HG03457 (cell line): ENCODE measurements at regions not wholly inside any gene's neighbourhood (a gene's known extent, or its start where the extent isn't known, plus 50 kb on each side); places are given as distances from the start of the nearest gene placed in this dataset.
"Not testable (repeated sequence)": the region's sequence is repeated elsewhere in the genome, so short reads cannot be mapped to it uniquely, and the experiment has no call there.

ENCODE experiments used
- ATAC-seq: cut with Tn5 transposase; IDR thresholded peaks from one replicate; pipeline ENCODE4 v1.9.1; 2021; ENCODE audit warnings: moderate number of reproducible peaks; ENCODE audit not compliant: unreplicated experiment

DNA sequence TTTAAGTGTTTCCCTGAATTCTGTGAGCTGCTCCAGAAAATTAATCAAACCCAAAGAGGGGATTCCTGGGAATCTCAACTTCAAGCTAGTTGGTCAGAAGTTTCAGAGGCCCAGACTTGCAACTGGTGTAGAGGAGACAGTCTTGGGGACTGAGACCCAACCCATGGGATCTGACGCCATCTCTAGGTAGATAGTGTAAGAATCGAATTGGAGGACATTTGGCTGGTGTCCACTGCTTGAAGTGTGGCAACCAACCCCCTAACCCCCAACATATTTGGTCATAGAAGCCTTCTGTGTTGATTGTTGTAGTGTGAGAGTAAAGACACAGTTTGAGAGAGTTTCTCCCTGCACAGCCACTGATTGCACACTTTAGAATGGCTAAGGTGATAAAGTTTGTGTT is 103.5 kb upstream of the CARMIL1 start:
- ATAC-seq = no peak

DNA sequence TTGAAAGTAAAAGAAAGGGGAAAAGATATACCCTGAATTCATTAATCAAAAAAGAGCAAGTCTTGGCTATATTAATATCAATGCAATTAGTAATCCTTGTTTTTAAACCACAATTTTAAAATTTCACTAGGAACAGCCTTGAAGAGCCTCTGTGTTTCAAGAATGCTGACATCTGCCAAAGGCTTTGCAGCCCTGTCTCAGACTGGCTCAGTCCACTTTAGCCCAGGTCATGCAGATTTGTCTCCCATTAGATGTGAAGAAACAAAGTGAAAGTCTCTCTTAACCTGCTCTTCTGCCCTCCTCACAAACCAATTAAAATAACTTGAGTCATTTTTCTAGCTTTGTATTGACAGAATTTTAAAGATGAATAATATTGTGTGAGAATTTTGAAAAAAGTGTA is 102.7 kb upstream of the CARMIL1 start:
- ATAC-seq = no peak

DNA sequence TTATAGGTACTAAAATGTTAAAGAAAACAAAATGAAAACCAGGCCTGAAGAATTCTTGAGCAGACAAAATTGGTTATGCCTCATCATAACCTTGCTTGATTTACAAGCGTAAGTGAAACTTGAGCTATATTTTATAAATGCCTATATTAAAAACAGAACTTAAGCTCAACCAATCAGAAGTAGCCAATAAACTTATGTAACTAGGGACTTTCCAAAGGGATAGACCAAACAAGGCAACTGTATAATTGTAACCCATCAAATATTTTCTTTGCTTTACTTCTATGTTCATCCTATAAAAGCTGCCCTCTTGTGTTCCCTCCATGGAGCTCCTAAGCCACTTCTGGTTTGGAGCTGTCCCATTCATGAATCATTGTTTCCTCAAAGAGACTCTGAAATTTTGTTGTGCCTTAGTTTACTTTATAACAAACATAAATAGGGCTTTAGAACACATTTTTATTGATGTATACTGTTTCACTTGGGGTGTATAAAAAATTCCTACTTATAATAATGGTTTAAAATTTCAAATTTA is 101.6 kb upstream of the CARMIL1 start:
- no peak for ATAC-seq

DNA sequence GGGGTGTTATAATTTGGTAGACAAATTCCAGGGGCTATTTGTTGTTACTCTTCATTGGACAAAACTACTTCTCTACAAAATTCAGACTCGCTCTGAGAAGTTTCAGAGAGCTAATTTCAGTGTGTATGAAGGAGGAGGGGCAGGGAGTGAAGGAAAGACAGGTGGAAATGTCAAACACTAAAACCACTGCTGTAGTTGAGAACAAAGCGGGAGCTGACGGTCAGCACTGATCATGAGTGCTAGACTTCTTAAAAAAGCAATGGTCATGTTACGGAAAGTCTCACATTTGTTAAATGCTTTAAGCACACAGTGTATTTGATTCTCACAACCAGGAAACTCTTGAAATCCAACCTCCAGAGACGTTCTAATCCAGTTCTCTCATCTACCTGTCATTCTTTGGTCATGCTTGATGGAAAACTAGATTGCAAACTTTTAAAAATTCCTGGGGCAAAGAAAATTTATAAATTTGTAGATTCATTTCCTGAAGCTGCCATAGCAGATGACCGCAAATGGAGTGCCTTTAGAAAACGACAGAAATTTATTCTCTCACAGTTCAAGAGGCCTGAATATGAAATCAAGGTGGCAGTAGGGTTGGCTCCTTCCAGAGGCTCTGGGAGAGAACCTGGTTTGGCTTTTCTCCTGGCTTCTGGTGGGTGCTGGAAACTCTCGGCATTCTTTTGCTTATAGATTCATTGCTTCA is 100.7 kb upstream of the CARMIL1 start:
- ATAC-seq = no peak

DNA sequence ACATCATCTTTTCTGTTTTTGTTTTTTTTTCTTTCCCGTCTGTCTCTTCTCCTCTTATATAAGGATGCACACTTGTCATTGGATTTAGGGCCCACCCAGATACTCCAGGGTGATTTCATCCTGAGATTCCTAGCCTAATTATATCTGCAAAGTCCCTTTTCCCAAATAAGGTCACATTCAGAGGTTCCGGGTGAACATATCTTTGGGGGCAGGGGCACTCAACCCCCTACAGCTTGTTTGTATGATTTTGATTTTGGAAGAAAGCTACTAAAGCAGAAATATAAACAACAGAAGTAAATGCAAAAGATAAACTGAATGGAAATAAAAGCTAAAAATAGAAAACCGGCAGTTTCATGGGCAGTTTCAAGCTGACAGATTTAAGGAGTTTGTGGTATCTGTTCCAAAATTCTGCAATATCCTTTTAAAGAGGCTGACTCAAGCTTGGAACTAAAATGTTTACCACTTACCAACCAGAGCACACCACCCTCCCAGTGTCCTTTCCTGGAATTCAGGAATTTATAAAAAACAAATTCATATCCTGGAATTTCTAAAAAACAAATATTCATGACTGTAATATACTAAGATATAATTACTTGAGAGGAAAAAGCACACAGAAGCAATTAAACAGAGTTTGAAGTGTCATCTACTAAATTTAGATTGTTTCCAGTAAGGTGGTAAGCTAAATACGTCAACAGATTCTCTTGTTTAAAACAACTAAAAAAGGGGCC is 100.0 kb upstream of the CARMIL1 start:
- ATAC-seq = no peak

DNA sequence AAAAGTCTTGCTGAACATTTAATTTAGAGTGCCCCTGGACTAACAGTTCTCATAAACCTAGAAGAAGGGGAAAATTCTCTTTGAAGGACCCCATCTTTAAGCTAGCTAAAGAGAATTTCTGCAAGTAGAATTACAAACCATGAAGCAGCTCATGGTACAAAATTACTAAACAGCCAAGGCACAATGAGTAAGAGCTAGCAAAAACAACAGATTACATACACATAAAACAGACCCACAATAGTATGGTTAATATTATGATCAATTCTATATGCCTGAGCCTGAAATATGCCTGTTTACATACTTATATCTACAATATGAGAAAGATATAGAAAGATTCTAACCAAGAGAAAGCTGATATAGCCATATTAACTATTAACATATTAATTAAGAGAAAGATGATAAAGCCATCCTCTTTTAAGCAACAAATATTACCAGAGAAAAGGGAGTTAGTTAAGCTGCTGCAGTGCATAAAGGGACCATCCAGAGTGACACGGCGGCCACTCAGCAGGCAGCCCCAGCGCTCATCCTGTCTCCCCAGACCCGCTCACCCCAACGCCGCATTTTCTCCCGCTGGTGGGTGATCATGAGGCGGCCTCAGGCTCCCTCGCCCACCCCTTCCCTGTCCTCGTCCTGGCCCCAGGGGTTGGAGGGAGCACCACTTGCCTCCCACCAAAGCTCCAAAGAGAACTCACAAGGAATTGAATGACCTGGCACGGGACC is 98.4 kb upstream of the CARMIL1 start:
- ATAC-seq = no peak

DNA sequence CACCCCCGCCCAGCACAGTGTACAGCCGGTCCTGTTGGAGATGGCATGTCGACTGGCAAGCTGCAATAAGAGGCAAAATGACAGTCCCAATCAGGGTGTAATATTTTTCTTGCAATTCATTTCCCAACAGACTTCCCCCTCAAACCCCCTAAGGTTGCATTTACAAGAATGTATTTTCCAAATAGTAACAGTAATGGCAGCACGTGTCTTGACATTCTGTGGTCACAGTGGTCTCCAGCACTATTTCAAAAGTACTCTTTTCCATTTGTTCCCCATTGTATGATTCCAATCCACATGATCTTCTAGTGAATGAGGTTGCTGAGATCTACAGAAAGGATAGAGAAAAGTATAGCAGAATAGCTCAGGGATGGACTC is 97.8 kb upstream of the CARMIL1 start:
- no peak for ATAC-seq

DNA sequence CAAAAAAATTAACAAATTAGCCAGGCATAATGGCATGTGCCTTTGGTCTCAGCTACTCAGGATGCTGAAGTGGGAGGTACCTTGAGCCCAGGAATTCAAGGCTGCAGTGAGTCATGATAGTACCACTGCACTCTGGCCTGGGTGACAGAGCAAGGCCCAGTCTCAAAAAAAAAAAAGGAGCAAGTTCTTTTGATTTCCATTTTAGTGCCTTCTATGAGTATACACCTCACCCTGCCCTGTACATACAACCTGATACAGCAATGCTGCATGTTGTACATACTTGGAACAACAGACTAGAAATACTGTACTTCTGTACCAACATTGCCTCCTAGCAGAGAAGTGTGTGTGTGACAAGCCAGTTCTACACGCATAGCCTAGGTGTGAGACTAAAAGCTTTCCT is 97.3 kb upstream of the CARMIL1 start:
- ATAC-seq = no peak

DNA sequence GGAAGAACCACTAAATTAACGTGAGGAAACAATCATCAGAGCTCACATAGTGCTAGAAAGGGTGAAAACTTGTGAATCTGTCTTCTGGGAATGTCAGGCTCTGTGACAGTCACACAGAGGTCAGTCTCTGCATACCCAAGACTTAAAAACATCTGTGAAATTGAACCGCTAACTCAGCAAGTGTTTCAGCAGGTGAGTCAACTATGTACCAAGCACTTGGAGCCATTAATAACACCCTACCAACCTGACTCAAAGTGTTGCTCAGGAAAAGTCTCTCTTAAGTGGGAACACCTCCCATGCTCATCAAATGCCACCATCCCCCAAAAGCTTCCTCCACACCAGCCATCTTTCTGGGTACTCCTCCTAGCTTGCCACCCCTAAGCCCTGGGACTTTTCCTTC is 92.3 kb upstream of the CARMIL1 start:
- no peak for ATAC-seq

DNA sequence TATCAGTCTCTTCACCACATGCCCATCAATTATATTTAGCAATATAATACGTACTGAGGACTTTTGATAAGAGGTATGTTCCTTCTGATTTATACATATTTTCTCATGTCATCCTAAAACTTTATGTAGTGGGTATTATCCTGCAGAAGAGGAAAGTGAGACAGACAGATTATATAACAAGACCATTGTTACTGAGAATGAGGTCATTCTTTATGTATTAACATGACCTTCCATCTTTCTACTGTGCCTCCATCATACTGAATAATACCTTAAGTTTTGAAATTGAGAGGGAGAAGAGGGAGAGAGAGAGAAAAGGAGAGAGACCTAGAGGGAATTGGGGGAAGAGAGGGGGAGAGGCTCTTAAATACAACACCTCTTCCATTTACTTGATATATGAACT is 90.9 kb upstream of the CARMIL1 start:
- ATAC-seq = no peak

DNA sequence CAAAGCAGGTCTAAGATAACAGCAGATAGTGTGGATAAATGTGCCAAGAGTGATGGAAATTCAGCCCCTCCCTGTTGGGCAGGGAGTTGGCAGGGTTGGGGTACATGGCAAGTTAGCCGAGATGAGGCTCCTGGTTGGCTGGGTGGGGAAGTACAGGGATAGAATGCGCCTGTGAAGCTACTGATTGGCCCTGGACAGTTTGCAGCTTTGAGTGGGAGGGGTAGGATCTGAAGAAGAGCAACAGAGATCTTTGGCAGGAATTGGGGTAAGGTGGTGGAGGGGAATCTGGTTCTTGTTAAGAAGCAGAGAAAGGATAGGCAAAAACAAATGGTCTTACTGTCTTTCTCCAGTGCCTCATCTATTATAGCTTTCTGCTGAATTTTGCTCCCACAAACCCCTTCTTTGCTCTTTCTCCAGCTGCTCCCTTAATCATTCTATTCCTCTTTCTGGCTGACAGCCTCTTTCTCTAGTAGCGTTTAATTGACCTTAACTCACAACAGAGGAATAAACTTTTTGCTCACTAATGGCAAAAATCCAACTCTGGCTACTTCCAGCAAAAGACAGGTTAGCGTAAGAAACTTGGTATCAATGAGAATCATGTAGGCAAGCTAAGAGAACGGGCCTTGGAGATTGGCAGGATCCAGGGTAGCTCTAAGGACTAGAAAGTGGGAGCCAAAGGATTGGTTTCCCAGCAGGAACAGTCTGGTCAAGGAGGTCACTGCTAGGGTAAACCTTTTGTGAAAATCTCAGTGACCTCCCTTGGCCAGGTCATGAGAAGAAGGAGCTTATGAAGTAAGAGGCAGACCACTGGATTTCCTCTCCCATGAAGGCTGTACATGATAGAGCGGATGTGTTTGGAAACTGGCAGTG is 86.3 kb upstream of the CARMIL1 start:
- no peak for ATAC-seq

DNA sequence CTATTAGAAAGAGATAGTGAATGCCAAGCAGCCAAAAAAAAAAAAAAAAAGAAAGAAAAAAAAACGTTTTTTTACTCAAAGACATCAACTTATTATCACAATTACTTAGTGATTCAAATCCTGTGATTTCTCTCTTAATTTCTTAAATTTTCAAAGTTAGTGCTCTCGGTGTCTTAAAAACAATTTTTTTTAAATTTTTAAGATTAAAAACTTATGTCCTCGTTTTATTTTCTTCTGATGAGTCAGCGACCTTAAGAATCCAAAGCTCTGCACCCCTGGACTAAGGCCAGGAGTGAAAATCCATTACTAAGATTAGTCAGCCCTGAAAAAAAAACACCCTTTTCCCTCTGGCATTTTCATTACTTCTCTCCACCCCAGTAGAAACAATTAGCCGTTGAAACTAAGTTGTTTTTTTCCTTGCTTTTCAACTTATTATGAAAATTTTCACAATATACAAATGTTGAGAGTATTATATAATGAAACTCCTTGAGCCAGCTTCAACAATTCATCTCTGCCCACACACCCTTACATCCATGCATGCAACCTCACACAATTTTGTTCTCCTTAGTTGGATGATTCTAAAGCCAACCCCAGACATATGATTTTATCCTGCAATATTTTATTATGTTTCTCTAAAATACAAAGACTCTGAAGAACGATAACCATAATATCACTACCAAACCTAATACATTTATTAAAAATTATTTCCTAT is 85.6 kb upstream of the CARMIL1 start:
- no peak for ATAC-seq

DNA sequence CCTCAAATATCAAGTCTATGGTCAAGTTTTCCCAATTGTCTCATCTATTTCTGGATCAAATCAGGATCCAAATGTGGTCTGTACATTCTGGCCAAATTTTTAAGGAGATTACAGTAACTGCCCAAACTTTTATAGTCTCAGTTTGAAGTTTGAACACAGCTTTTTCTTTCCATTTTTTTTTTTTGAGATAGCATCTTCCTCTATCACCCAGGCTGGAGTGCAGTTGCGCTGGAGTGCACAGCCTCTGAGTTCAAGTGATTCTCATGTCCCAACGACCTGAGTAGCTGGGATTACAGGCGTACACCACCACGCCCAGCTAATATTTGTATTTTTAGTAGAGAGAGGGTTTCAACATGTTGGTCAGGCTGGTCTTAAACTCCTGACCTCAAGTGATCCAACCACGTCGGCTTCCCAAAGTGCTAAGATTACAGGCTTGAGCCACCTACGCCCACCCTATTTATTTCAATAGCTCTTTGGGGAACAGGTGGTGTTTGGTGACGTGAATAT is 84.9 kb upstream of the CARMIL1 start:
- ATAC-seq = no peak

DNA sequence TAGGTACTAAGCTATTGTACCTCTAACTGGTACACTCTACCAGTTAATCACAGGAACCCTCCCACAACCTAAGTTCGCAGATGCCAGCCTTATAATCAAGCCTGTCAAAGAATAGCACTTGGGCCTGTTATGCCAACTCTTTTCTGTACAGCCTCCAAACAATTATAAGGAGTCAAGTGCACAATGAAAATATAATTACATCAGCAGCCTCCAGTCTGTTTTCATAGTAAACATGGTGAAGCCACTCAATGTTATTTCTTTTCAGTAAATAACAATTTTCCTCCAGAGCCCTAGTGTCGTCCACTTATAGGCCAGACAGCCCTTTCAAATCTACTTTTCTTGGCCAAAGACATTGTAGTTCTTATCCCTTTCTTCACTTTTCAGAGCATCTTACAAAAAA is 82.7 kb upstream of the CARMIL1 start:
- no peak for ATAC-seq

DNA sequence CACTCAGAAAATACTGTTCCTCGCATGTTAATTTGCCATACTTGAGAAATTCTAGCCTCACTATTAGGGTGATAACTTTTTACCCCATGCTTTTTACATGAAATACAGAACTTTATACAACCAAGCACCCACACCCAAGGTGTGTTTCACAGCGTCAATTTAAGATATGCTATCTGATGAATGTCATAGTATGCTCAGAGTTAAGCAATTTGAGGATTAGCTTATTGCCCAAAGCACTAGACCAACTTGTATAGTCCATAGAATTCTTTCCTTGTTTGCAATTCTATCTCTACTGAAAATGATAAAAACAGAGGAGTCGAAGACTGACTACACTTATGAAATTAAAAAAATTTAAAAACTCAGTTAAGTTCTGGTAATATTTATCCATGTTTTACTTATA is 82.1 kb upstream of the CARMIL1 start:
- ATAC-seq = no peak

DNA sequence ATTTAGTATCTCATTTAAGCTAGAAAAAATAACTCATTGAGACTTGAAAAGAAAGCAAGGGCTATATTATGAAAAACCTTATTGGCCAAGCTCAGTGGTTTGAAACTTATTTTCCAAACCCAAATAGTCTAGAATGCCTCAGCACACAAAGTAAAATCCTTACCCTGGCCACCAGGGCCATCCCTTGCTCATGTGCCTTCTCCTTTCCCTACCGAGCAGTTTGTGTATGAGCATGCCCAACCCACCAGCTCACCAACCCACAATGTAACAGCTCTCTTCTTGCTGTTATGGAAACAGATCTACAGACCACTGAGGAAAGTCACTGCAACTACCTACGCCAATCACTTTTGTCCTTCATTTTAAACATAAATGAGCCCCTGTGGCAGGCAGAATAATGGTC is 79.6 kb upstream of the CARMIL1 start:
- no peak for ATAC-seq

DNA sequence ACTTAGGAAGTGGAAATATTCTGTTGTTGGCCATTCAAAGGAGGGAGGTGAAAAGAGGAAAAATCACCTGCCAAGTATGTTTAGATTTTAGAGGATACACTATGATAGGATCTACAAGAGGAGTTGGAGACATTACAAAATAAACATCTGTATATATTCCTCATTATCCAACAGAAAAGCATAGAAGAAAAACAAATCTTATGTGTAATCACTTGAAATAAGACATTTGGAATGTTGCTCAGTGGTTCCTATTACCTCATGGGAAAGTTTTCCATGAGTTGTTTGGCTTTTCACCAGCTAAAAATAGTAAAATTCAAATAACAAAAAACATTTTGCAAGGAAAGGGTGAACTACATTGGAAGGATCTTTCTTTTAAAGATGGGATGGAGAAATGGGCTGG is 76.7 kb upstream of the CARMIL1 start:
- ATAC-seq = no peak

DNA sequence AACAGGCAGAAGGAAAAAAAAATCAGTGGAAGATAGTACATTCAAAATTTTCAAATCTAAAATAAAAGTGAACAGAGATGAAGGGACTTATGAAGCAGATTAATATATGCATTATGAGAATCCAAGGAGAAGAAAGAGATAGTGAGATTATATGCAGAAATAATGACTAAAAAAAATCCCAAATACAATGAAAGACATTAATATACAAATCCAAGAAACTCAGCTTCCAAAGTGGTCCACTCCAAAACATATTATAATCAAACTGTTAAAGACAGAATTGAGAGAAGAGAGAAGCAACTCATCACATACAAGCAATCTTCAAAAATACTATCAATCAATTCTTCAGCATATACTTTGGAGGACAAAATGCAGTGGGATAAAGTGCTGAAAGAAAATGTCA is 73.5 kb upstream of the CARMIL1 start:
- ATAC-seq = no peak

DNA sequence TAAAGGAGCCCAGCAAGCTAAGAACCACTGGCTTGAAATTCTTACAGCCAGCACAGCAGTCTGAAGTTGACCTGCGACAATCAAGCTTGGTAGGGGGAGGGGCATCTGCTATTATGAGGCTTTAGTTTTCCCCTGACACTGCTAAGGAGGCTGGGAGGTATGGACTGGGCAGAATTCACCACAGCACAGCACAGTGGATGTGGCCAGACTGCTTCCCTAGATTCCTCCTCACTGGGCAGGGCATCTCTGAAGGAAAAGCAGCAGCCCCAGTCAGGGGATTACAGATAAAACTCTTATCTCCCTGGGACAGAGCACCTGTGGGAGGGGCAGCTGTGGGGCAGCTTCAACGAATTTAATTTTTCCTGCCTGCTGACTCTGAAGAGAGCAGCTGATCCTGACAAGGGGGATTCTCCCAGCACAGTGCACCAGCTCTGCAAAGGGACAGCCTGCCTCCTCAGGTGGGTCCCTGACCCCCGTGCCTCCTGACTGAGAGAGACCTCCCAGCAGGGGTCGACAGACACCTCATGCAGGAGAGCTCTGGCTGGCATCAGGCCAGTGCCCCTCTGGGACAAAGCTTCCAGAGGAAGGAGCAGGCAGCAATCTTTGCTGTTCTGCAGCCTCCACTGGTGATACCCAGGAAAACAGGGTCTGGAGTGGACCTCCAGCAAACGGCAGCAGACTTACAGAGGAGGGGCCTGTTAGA is 71.6 kb upstream of the CARMIL1 start:
- not testable (repeated sequence) for ATAC-seq

DNA sequence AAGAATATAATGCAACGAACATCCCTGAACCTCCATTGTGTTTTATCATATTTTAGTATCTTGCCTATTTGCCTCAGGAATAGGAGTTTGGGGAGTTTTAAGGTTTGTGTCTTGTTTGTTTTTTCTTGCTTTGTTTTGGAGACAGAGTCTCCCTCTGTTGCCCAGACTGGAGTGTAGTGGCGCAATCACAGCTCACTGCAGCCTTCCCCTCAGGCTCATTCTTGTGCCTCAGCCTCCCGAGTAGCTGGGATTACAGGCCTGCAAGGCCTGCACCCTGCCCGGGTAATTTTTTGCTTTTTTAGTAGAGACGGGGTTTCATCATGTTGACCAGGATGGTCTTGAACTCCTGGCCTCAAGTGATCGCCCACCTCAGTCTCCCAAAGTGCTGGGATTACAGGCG is 63.3 kb upstream of the CARMIL1 start:
- no peak for ATAC-seq
